ENCODE measurements at regions not wholly inside any gene's neighbourhood (a gene's known extent, or its start where the extent isn't known, plus 50 kb on each side); places are given as distances from the start of the nearest gene placed in this dataset.
"Not testable (repeated sequence)": the region's sequence is repeated elsewhere in the genome, so short reads cannot be mapped to it uniquely, and the experiment has no call there.

- ChIA-PET POLR2A (no interaction called here), CTCF (no interaction called here)
- Histone ChIP-seq H3K9me3 (no peaks in the 10 kb centered on the region), H3K36me3 (ENCODE audit: control insufficient read depth in 2 of 2, extremely low read depth in 1 of 2, insufficient read depth in 1 of 2, low read length in 1 of 2) (no peaks in the 10 kb centered on the region), H3K4me1 (ENCODE audit: control insufficient read depth in 1 of 2, extremely low read depth in 1 of 2, insufficient read depth in 2 of 2, low read length in 2 of 2) (no peaks in the 10 kb centered on the region), H3K27ac (ENCODE audit: low read length) (no peak overlapping the region), H3K4me3 (ENCODE audit: control insufficient read depth in 1 of 2, extremely low read depth in 1 of 2, low read length in 1 of 2) (no peak overlapping the region), H3K27me3 (replicated peaks in 1 of 2; ENCODE audit: control insufficient read depth in 2 of 2, extremely low read depth in 1 of 2, insufficient read depth in 2 of 2, low read length in 1 of 2) (no peaks in the 10 kb centered on the region)
- ATAC-seq (replicated peaks in 1 of 4) (no peak), DNase-seq (no peak)
- no peak overlapping the region for H3K27ac Mint-ChIP-seq
- peaks cover 28 to 29% (median 28%) of the 10 kb centered on the region in 3 donors for H3K9me3 Mint-ChIP-seq
- no peak overlapping the region for H3K4me3 Mint-ChIP-seq
- H3K4me1 Mint-ChIP-seq, result no peaks in the 10 kb centered on the region
- H3K36me3 Mint-ChIP-seq, result no peaks in the 10 kb centered on the region
- H3K27me3 Mint-ChIP-seq, result no peaks in the 10 kb centered on the region
These were observed 2168.8 kb upstream of the RAG2 start for GRCh38 chr11:38766796-38767195.

GRCh38 chr11:38759394-38759793, 2161.4 kb upstream of the RAG2 start:
- ChIA-PET POLR2A (no interaction called here), CTCF (no interaction called here)
- H3K27ac ChIP-seq (ENCODE audit: low read length), result no peak overlapping the region
- H3K27ac Mint-ChIP-seq, result no peak overlapping the region
- H3K27me3 ChIP-seq (replicated peaks in 1 of 2; ENCODE audit: control insufficient read depth in 2 of 2, extremely low read depth in 1 of 2, insufficient read depth in 2 of 2, low read length in 1 of 2), result no peaks in the 10 kb centered on the region
- H3K4me1 Mint-ChIP-seq, result no peaks in the 10 kb centered on the region
- H3K9me3 Mint-ChIP-seq, result peaks cover 10 to 16% (median 11%) of the 10 kb centered on the region in 3 donors
- H3K4me3 Mint-ChIP-seq, result no peak overlapping the region
- no peaks in the 10 kb centered on the region for H3K36me3 ChIP-seq (ENCODE audit: control insufficient read depth in 2 of 2, extremely low read depth in 1 of 2, insufficient read depth in 1 of 2, low read length in 1 of 2)
- H3K4me1 ChIP-seq (ENCODE audit: control insufficient read depth in 1 of 2, extremely low read depth in 1 of 2, insufficient read depth in 2 of 2, low read length in 2 of 2), result no peaks in the 10 kb centered on the region
- no peaks in the 10 kb centered on the region for H3K27me3 Mint-ChIP-seq
- no peaks in the 10 kb centered on the region for H3K9me3 ChIP-seq
- DNase-seq, result no peak
- H3K36me3 Mint-ChIP-seq, result no peaks in the 10 kb centered on the region
- no peak overlapping the region for H3K4me3 ChIP-seq (ENCODE audit: control insufficient read depth in 1 of 2, extremely low read depth in 1 of 2, low read length in 1 of 2)
- no peak for ATAC-seq (replicated peaks in 1 of 4)

- H3K4me3 Mint-ChIP-seq, result no peak overlapping the region
- H3K4me1 ChIP-seq (ENCODE audit: control insufficient read depth in 1 of 2, extremely low read depth in 1 of 2, insufficient read depth in 2 of 2, low read length in 2 of 2), result no peaks in the 10 kb centered on the region
- POLR2A ChIA-PET, result no interaction called here
These were observed 2158.5 kb upstream of the RAG2 start for GRCh38 chr11:38756537-38756936.

GRCh38 chr11:38751421-38751820, 2153.4 kb upstream of the RAG2 start:
- H3K9me3 Mint-ChIP-seq, result peaks cover 6 to 14% (median 8%) of the 10 kb centered on the region in 3 donors
- no peaks in the 10 kb centered on the region for H3K36me3 Mint-ChIP-seq
- ATAC-seq (replicated peaks in 1 of 4) (no peak), DNase-seq (no peak)
- 60% methylated on average over 1 of the region's 2 CpGs for WGBS (ENCODE audit: insufficient coverage)
- POLR2A ChIA-PET, result no interaction called here
- Histone ChIP-seq H3K4me1 (ENCODE audit: control insufficient read depth in 1 of 2, extremely low read depth in 1 of 2, insufficient read depth in 2 of 2, low read length in 2 of 2) (no peaks in the 10 kb centered on the region), H3K9me3 (no peaks in the 10 kb centered on the region), H3K4me3 (ENCODE audit: control insufficient read depth in 1 of 2, extremely low read depth in 1 of 2, low read length in 1 of 2) (no peak overlapping the region), H3K36me3 (ENCODE audit: control insufficient read depth in 2 of 2, extremely low read depth in 1 of 2, insufficient read depth in 1 of 2, low read length in 1 of 2) (no peaks in the 10 kb centered on the region), H3K27me3 (replicated peaks in 1 of 2; ENCODE audit: control insufficient read depth in 2 of 2, extremely low read depth in 1 of 2, insufficient read depth in 2 of 2, low read length in 1 of 2) (no peaks in the 10 kb centered on the region), H3K27ac (ENCODE audit: low read length) (no peak overlapping the region)
- H3K4me3 Mint-ChIP-seq, result no peak overlapping the region
- no peak overlapping the region for H3K27ac Mint-ChIP-seq
- no peaks in the 10 kb centered on the region for H3K4me1 Mint-ChIP-seq
- H3K27me3 Mint-ChIP-seq, result no peaks in the 10 kb centered on the region
- CTCF ChIA-PET, result no interaction called here

More at GRCh38 chr11:38756537-38756936, 2158.5 kb upstream of the RAG2 start:
- Histone ChIP-seq H3K27ac (ENCODE audit: low read length) (no peak overlapping the region), H3K27me3 (replicated peaks in 1 of 2; ENCODE audit: control insufficient read depth in 2 of 2, extremely low read depth in 1 of 2, insufficient read depth in 2 of 2, low read length in 1 of 2) (no peaks in the 10 kb centered on the region), H3K4me3 (ENCODE audit: control insufficient read depth in 1 of 2, extremely low read depth in 1 of 2, low read length in 1 of 2) (no peak overlapping the region), H3K36me3 (ENCODE audit: control insufficient read depth in 2 of 2, extremely low read depth in 1 of 2, insufficient read depth in 1 of 2, low read length in 1 of 2) (no peaks in the 10 kb centered on the region), H3K9me3 (no peaks in the 10 kb centered on the region)
- 76% methylated on average over 5 of the region's 6 CpGs for WGBS (ENCODE audit: insufficient coverage)
- peaks cover 8 to 13% (median 10%) of the 10 kb centered on the region in 3 donors for H3K9me3 Mint-ChIP-seq
- no peak for DNase-seq
- no peak overlapping the region for H3K27ac Mint-ChIP-seq
- CTCF ChIA-PET, result no interaction called here
- no peaks in the 10 kb centered on the region for H3K4me1 Mint-ChIP-seq
- no peaks in the 10 kb centered on the region for H3K27me3 Mint-ChIP-seq
- no peaks in the 10 kb centered on the region for H3K36me3 Mint-ChIP-seq
- ATAC-seq (replicated peaks in 1 of 4), result no peak

GRCh38 chr11:38746516-38746915, 2148.5 kb upstream of the RAG2 start:
- H3K27me3 ChIP-seq (replicated peaks in 1 of 2; ENCODE audit: control insufficient read depth in 2 of 2, extremely low read depth in 1 of 2, insufficient read depth in 2 of 2, low read length in 1 of 2); H3K36me3 ChIP-seq (ENCODE audit: control insufficient read depth in 2 of 2, extremely low read depth in 1 of 2, insufficient read depth in 1 of 2, low read length in 1 of 2); POLR2A ChIA-PET; H3K4me3 ChIP-seq (ENCODE audit: control insufficient read depth in 1 of 2, extremely low read depth in 1 of 2, low read length in 1 of 2); DNase-seq; H3K27ac ChIP-seq (ENCODE audit: low read length); CTCF ChIA-PET; H3K4me3 Mint-ChIP-seq; H3K36me3 Mint-ChIP-seq; H3K9me3 ChIP-seq; H3K27ac Mint-ChIP-seq; H3K4me1 ChIP-seq (ENCODE audit: control insufficient read depth in 1 of 2, extremely low read depth in 1 of 2, insufficient read depth in 2 of 2, low read length in 2 of 2); ATAC-seq (replicated peaks in 1 of 4); H3K27me3 Mint-ChIP-seq; H3K4me1 Mint-ChIP-seq: not testable (repeated sequence)
- no CpG with 5 or more reads among the region's 2 CpGs for WGBS (ENCODE audit: insufficient coverage)
- H3K9me3 Mint-ChIP-seq, result peaks cover 5 to 15% (median 8%) of the 10 kb centered on the region in 3 donors

GRCh38 chr11:38723361-38723760, 2125.3 kb upstream of the RAG2 start:
- no CpG with 5 or more reads among the region's 1 CpG for WGBS (ENCODE audit: insufficient coverage)
- no peak for DNase-seq
- no peak overlapping the region for H3K27ac Mint-ChIP-seq
- no peaks in the 10 kb centered on the region for H3K4me1 Mint-ChIP-seq
- no peaks in the 10 kb centered on the region for H3K27me3 Mint-ChIP-seq
- CTCF ChIA-PET, result interaction anchor here in 1 of 2 donors (0.7 kb wide), 1 partner anchor 805 kb away, joined by 3 read pairs; no protein-coding TSS in a partner anchor
- H3K4me3 ChIP-seq (ENCODE audit: control insufficient read depth in 1 of 2, extremely low read depth in 1 of 2, low read length in 1 of 2), result no peak overlapping the region
- no peak overlapping the region for H3K4me3 Mint-ChIP-seq
- no peaks in the 10 kb centered on the region for H3K9me3 ChIP-seq
- H3K36me3 ChIP-seq (ENCODE audit: control insufficient read depth in 2 of 2, extremely low read depth in 1 of 2, insufficient read depth in 1 of 2, low read length in 1 of 2), result no peaks in the 10 kb centered on the region
- POLR2A ChIA-PET, result no interaction called here
- no peak overlapping the region for H3K27ac ChIP-seq (ENCODE audit: low read length)
- no peaks in the 10 kb centered on the region for H3K4me1 ChIP-seq (ENCODE audit: control insufficient read depth in 1 of 2, extremely low read depth in 1 of 2, insufficient read depth in 2 of 2, low read length in 2 of 2)
- peaks cover 4 to 23% (median 9%) of the 10 kb centered on the region in 3 donors for H3K9me3 Mint-ChIP-seq
- no peaks in the 10 kb centered on the region for H3K36me3 Mint-ChIP-seq
- no peak for ATAC-seq (replicated peaks in 1 of 4)
- H3K27me3 ChIP-seq (replicated peaks in 1 of 2; ENCODE audit: control insufficient read depth in 2 of 2, extremely low read depth in 1 of 2, insufficient read depth in 2 of 2, low read length in 1 of 2), result no peaks in the 10 kb centered on the region

- Histone ChIP-seq H3K36me3 (ENCODE audit: control insufficient read depth in 2 of 2, extremely low read depth in 1 of 2, insufficient read depth in 1 of 2, low read length in 1 of 2) (no peaks in the 10 kb centered on the region), H3K4me3 (ENCODE audit: control insufficient read depth in 1 of 2, extremely low read depth in 1 of 2, low read length in 1 of 2) (no peak overlapping the region), H3K9me3 (no peaks in the 10 kb centered on the region), H3K27me3 (replicated peaks in 1 of 2; ENCODE audit: control insufficient read depth in 2 of 2, extremely low read depth in 1 of 2, insufficient read depth in 2 of 2, low read length in 1 of 2) (no peaks in the 10 kb centered on the region), H3K4me1 (ENCODE audit: control insufficient read depth in 1 of 2, extremely low read depth in 1 of 2, insufficient read depth in 2 of 2, low read length in 2 of 2) (no peaks in the 10 kb centered on the region), H3K27ac (ENCODE audit: low read length) (no peak overlapping the region)
- ChIA-PET CTCF (no interaction called here), POLR2A (no interaction called here)
- peaks cover 4 to 22% (median 12%) of the 10 kb centered on the region in 3 donors for H3K9me3 Mint-ChIP-seq
- H3K4me1 Mint-ChIP-seq, result no peaks in the 10 kb centered on the region
- 83% methylated on average over 1 of the region's 1 CpG for WGBS (ENCODE audit: insufficient coverage)
- no peak overlapping the region for H3K4me3 Mint-ChIP-seq
- no peak overlapping the region for H3K27ac Mint-ChIP-seq
- DNase-seq, result no peak
- no peak for ATAC-seq (replicated peaks in 1 of 4)
- H3K27me3 Mint-ChIP-seq, result no peaks in the 10 kb centered on the region
- H3K36me3 Mint-ChIP-seq, result no peaks in the 10 kb centered on the region
These were observed 2123.7 kb upstream of the RAG2 start for GRCh38 chr11:38721586-38722315.

Data from T-cell (primary cell).